C4-2B (cell line): ENCODE measurements at regions not wholly inside any gene's neighbourhood (a gene's known extent, or its start where the extent isn't known, plus 50 kb on each side); places are given as distances from the start of the nearest gene placed in this dataset.

ENCODE experiments used
- H3K27ac ChIP-seq: fragments of 450-650 bp; 2 replicates; pipeline ENCODE4 v1.5.1; 2017
- ZFX ChIP-seq: fragments of 450-650 bp; IDR thresholded peaks from 2 replicates; pipeline ENCODE4 v1.6.1; 2017
- TF ChIP-seq, protein P1 (sequence below): fragments of 450-650 bp; conservative IDR thresholded peaks from 2 replicates; pipeline ENCODE4 v1.5.1; 2017; ENCODE audit warnings: mild to moderate bottlenecking

GRCh38 chr15:39205081-39205480 is 375.8 kb upstream of the THBS1 start:
- H3K27ac ChIP-seq = no peak overlapping the region
- no peak for TF ChIP-seq ZFX
- TF ChIP-seq, protein P1, sequence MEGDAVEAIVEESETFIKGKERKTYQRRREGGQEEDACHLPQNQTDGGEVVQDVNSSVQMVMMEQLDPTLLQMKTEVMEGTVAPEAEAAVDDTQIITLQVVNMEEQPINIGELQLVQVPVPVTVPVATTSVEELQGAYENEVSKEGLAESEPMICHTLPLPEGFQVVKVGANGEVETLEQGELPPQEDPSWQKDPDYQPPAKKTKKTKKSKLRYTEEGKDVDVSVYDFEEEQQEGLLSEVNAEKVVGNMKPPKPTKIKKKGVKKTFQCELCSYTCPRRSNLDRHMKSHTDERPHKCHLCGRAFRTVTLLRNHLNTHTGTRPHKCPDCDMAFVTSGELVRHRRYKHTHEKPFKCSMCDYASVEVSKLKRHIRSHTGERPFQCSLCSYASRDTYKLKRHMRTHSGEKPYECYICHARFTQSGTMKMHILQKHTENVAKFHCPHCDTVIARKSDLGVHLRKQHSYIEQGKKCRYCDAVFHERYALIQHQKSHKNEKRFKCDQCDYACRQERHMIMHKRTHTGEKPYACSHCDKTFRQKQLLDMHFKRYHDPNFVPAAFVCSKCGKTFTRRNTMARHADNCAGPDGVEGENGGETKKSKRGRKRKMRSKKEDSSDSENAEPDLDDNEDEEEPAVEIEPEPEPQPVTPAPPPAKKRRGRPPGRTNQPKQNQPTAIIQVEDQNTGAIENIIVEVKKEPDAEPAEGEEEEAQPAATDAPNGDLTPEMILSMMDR = no peak

DNA sequence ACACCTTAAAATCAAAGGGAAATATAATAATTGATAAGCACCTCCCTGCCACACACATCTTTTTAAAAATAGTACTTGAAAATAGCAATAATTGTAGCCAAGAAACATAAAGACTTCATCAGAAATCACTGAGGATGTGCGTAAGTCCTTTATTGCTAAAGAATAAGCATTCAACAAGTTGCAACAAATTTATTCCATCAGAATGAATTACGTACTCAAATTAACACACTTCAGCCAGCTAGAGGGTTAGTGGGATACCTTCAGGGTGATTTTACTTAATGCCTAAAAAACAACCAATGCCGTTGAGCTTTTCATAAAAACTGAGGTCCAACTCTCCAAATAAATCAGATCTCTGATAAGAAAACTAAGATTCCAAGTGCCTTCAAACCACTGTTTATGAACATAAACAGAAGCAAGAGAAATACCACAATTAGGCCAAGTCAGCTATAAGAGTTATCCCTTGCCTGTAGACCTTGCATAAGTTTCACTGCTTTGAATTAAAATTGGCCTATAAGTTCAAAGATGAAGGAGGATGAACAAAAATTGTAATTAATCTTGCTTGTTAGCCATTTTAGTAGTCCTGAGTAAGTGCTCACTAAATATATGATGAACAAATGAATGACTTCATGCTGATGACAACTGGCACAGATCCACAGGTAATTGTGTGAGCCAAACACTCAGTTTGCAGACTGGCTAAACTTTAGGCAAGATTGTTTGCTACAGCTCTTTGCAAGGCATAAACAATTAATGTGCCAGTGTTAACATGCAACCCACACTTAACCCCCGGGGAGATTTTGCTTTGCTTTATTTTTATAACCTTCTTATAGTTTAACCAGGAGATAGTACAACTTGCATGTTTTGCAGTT is 375.1 kb upstream of the THBS1 start:
- no peak for TF ChIP-seq ZFX
- TF ChIP-seq, protein P1 = no peak

DNA sequence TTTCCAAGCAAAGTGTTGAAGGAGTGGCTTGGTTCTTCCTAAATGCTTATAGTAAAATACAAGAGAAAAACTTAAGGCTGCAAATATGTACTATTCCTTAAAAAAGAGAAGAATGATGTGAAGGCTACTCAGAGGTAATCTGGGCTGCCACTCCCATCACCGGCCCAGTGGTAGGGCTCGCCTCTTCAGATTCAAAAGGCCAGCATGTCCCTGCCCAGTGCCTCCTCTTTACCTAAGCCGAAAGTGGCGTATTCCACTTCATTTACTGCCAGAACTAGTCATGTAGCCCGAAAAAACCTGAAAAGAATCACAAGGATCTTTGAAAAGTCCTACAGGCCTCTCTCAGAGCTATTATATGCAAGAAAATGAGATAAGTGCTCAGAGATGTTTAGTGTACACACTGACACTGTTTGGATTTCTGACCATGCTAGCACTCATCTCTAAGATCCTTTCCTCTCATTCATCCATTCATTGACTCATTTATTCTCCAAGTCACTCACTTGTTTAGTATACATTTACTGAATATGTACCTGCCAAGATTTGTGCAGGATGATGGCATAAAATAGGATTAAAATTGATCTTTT is 373.3 kb upstream of the THBS1 start:
- no peak overlapping the region for H3K27ac ChIP-seq
- no peak for TF ChIP-seq ZFX
- TF ChIP-seq, protein P1 = no peak

More for the DNA sequence above, 375.1 kb upstream of the THBS1 start:
- no peak overlapping the region for H3K27ac ChIP-seq

DNA sequence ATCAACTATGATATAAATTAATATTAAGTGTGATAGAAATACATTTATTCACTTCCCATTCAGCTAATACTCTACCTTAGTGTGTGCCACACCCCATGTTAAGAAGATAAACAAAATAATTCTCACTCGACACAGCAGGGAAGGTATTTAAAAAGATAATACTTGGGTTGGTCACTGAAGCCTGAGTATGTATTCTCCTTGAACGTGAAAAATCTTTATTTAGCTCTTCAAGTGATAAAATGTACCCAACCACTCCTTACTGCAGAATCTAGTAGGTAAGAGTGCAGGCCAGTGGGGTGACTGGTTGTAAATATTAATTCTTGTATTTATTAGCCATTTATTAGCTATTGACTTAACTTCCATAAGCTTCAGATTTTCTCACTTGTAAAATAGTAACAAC is 372.7 kb upstream of the THBS1 start:
- TF ChIP-seq, protein P1 = no peak
- no peak for TF ChIP-seq ZFX

GRCh38 chr15:39209548-39210211 is 371.2 kb upstream of the THBS1 start:
- no peak overlapping the region for H3K27ac ChIP-seq
- TF ChIP-seq, protein P1 = no peak
- TF ChIP-seq ZFX = no peak

More for the DNA sequence above, 372.7 kb upstream of the THBS1 start:
- no peak overlapping the region for H3K27ac ChIP-seq

DNA sequence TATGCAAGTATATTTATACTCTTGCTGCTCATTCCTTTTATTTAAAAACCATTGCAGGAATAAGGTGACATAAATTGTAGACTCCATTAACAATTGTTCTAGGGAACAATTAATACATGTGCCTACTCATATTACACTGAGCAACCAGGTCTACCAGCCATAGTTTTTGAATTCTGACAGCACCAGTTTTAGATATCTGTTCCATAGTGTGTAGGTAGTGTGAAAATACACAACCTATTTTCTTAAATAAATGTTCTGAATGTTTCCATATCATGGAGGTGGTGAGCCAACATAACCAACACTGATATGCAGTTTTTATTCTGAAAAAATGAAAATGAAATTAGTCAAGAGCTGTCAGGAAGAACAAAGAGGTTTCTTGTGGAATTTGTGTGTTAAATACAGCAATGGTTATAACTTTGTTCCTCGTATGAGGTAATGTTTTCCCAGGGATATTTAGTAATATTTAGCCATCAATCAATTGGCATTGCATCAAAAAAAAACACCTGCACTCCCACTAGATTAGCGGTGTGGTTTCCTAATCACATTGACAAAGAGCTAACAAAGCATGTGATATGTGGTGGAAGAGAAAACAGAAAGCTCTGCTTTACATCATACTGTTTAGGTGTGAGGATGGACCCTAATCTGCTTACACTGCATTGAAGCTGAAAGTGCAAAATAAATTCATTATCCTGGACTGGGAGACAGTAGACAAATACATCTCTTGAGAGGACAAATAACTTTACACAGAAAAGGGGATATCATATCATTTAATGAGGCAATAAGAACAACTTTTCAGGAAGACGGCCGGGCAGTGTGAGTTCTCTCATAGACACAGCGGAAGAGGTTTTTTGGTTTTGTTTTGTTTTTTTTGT is 369.5 kb upstream of the THBS1 start:
- H3K27ac ChIP-seq = no peak overlapping the region
- no peak for TF ChIP-seq ZFX

GRCh38 chr15:39213385-39213840 is 367.5 kb upstream of the THBS1 start:
- TF ChIP-seq, protein P1 = no peak
- no peak for TF ChIP-seq ZFX
- no peak overlapping the region for H3K27ac ChIP-seq
